ENCODE measurements at regions not wholly inside any gene's neighbourhood (a gene's known extent, or its start where the extent isn't known, plus 50 kb on each side); places are given as distances from the start of the nearest gene placed in this dataset.

GRCh38 chr18:44602380-44602779 lies 78.3 kb upstream of the SETBP1 start:
- TF ChIP-seq CTCF (optimal IDR thresholded peaks at IDR 0.05 in 1 of 3, IDR thresholded peaks at IDR 0.05 in 1 of 3, conservative IDR thresholded peaks at IDR 0.05 in 1 of 3; ENCODE audit: extremely low read depth in 1 of 3, insufficient read depth in 2 of 3, low read length in 3 of 3) (no peak), EZH2 (IDR thresholded peaks at IDR 0.05; ENCODE audit: low read length) (no peak)

Measured in keratinocyte (primary cell).